ENCODE measurements at regions not wholly inside any gene's neighbourhood (a gene's known extent, or its start where the extent isn't known, plus 50 kb on each side); places are given as distances from the start of the nearest gene placed in this dataset.

- no peak for DNase-seq
These were observed 629.6 kb upstream of the MGMT start for GRCh38 chr10:128837478-128837877.

- no peak for DNase-seq
These were observed 627.9 kb upstream of the MGMT start for GRCh38 chr10:128839134-128839533.

GRCh38 chr10:128839701-128840100 lies 627.3 kb upstream of the MGMT start:
- no peak for DNase-seq

- DNase-seq, result no peak
These were observed 623.1 kb upstream of the MGMT start for GRCh38 chr10:128843972-128844371.

- DNase-seq, result no peak
These were observed 620.1 kb upstream of the MGMT start for GRCh38 chr10:128846927-128847326.

- no peak for DNase-seq
These were observed 618.2 kb upstream of the MGMT start for GRCh38 chr10:128848810-128849209.

GRCh38 chr10:128850647-128851046 lies 616.4 kb upstream of the MGMT start:
- no peak for DNase-seq

GRCh38 chr10:128851281-128851680 lies 615.8 kb upstream of the MGMT start:
- DNase-seq, result no peak

- DNase-seq, result no peak
These were observed 615.3 kb upstream of the MGMT start for GRCh38 chr10:128851726-128852125.

- DNase-seq, result no peak
These were observed 614.6 kb upstream of the MGMT start for GRCh38 chr10:128852449-128852848.

GRCh38 chr10:128852902-128853301 lies 614.1 kb upstream of the MGMT start:
- no peak for DNase-seq

- no peak for DNase-seq
These were observed 613.5 kb upstream of the MGMT start for GRCh38 chr10:128853537-128853936.

- DNase-seq, result no peak
These were observed 612.8 kb upstream of the MGMT start for GRCh38 chr10:128854204-128854603.

GRCh38 chr10:128854963-128855362 lies 612.1 kb upstream of the MGMT start:
- DNase-seq, result no peak

- no peak for DNase-seq
These were observed 611.2 kb upstream of the MGMT start for GRCh38 chr10:128855618-128856428.

- DNase-seq, result no peak
These were observed 607.2 kb upstream of the MGMT start for GRCh38 chr10:128859738-128860386.

GRCh38 chr10:128860574-128860973 lies 606.5 kb upstream of the MGMT start:
- DNase-seq, result no peak

- DNase-seq, result no peak
These were observed 605.8 kb upstream of the MGMT start for GRCh38 chr10:128861018-128861901.

- DNase-seq, result no peak
These were observed 603.6 kb upstream of the MGMT start for GRCh38 chr10:128863411-128863810.

GRCh38 chr10:128863823-128864405 lies 603.1 kb upstream of the MGMT start:
- no peak for DNase-seq

- DNase-seq, result no peak
These were observed 602.3 kb upstream of the MGMT start for GRCh38 chr10:128864554-128865295.

- DNase-seq, result no peak
These were observed 601.4 kb upstream of the MGMT start for GRCh38 chr10:128865436-128866195.
